HepG2 (cell line): ENCODE measurements at regions not wholly inside any gene's neighbourhood (a gene's known extent, or its start where the extent isn't known, plus 50 kb on each side); places are given as distances from the start of the nearest gene placed in this dataset.

Experiments used
- ATAC-seq: fragments of 200-7000 bp; cut with Tn5 transposase; 3 replicates; pipeline ENCODE4 v1.9.1; 2020; ENCODE audit warnings: mild to moderate bottlenecking, moderate library complexity
- BruUV-seq: library from RNA; stranded (reverse); fragments of 400-500 nt; replicated peaks from 2 replicates; lab custom pipeline; 2021; lab: Mats Ljungman, UMichigan
- CTCF ChIA-PET: fragments of 300-600 bp; formaldehyde crosslinking; extraction: SDS; loops from one replicate; lab custom pipeline; 2021; ENCODE audit warnings: low total read pairs, inconsistent platforms, low intra/inter-chr PET ratio; lab: Yijun Ruan, JAX
- POLR2A ChIA-PET: fragments of 350-600 bp; sonication (Branson Sonifier 250); formaldehyde crosslinking; loops from one replicate; lab custom pipeline; 2020; ENCODE audit warnings: antibody characterized with exemption, inconsistent platforms; lab: Yijun Ruan, JAX
- DNase-seq: peaks from one replicate; pipeline ENCODE4 v3.0.0-alpha.2; 2015; ENCODE audit warnings: low spot score
- FAIRE-seq: peaks from 3 replicates; lab custom pipeline; 2011; peaks lifted over from hg19 to GRCh38; lab: Jason Lieb, UNC
- H2AFZ ChIP-seq: one replicate; pipeline ENCODE4 v1.6.1; 2011; ENCODE audit warnings: low read length, inconsistent platforms
- H3K27ac ChIP-seq: fragments of 300-600 bp; 3 replicates; pipeline ENCODE4 v1.8.0; 2011; ENCODE audit warnings: mixed run types, mild to moderate bottlenecking, mixed read lengths, low read length, inconsistent platforms; ENCODE audit not compliant: insufficient read depth; ENCODE audit errors: extremely low read length
- H3K27me3 ChIP-seq, 2 experiments: fragments of 200-600 bp in 1 of 2; 2 replicates in 1 of 2; 3 replicates in 1 of 2; pipeline versions ENCODE4 v1.6.0 to v1.8.0; 2011; ENCODE audit warnings: low read length in 2 of 2, mild to moderate bottlenecking in 2 of 2, moderate library complexity in 2 of 2, inconsistent platforms in 1 of 2; ENCODE audit not compliant: insufficient read depth in 2 of 2, control insufficient read depth in 1 of 2
- H3K36me3 ChIP-seq, 2 experiments: fragments of 200-600 bp in 1 of 2; replicated peaks in 1 of 2; 2 replicates in 1 of 2; 3 replicates in 1 of 2; pipeline versions ENCODE4 v1.5.1 to v1.8.0; 2011; ENCODE audit warnings: low read length in 2 of 2, inconsistent platforms in 1 of 2; ENCODE audit not compliant: insufficient read depth in 2 of 2, control insufficient read depth in 1 of 2
- H3K4me1 ChIP-seq: 2 replicates; pipeline ENCODE4 v1.5.1; 2012; ENCODE audit warnings: low read length, inconsistent platforms; ENCODE audit not compliant: insufficient read depth
- H3K4me2 ChIP-seq: 2 replicates; pipeline ENCODE4 v1.6.0; 2011; ENCODE audit warnings: low read depth, low read length, inconsistent platforms
- H3K4me3 ChIP-seq, 3 experiments: fragments of 200-600 bp in 1 of 3; sonication (generic), shearing (Covaris generic) in 1 of 3; replicated peaks in 1 of 3; 2 replicates each; pipeline ENCODE4 v1.5.1; 2011 to 2016; ENCODE audit warnings: low read length in 3 of 3, inconsistent platforms in 2 of 3, low read depth in 2 of 3, mild to moderate bottlenecking in 2 of 3, control low read depth in 1 of 3, mixed read lengths in 1 of 3; ENCODE audit not compliant: insufficient read depth in 1 of 3
- H3K79me2 ChIP-seq: one replicate; pipeline ENCODE4 v1.6.1; 2011; ENCODE audit warnings: low read length, inconsistent platforms; ENCODE audit not compliant: insufficient read depth
- H3K9ac ChIP-seq: 2 replicates; pipeline ENCODE4 v1.6.0; 2011; ENCODE audit warnings: mild to moderate bottlenecking, low read depth, low read length, inconsistent platforms; ENCODE audit not compliant: insufficient read depth
- H3K9me3 ChIP-seq: 2 replicates; pipeline ENCODE4 v1.5.1; 2012; ENCODE audit warnings: mild to moderate bottlenecking, low read length
- H4K20me1 ChIP-seq: 2 replicates; pipeline ENCODE4 v1.6.0; 2011; ENCODE audit warnings: inconsistent platforms, mild to moderate bottlenecking, low read length, moderate library complexity; ENCODE audit not compliant: insufficient read depth
- BRD4 ChIP-seq: sonication (generic); formaldehyde crosslinking; IDR thresholded peaks from 2 replicates; pipeline ENCODE4 v1.4.0; 2020; ENCODE audit warnings: missing genetic modification reagents
- CHCHD3 ChIP-seq: sonication (generic); formaldehyde crosslinking; IDR thresholded peaks from 2 replicates; pipeline ENCODE4 v1.8.0; 2022; ENCODE audit warnings: mild to moderate bottlenecking, missing genetic modification reagents, moderate library complexity
- KLF11 ChIP-seq: IDR thresholded peaks from 2 replicates; pipeline ENCODE4 v1.6.1; 2016; ENCODE audit warnings: missing compliant biosample characterization
- PITX1 ChIP-seq: sonication (generic); formaldehyde crosslinking; IDR thresholded peaks from 2 replicates; pipeline ENCODE4 v1.5.1; 2020; ENCODE audit warnings: mild to moderate bottlenecking, missing genetic modification reagents
- RAD21 ChIP-seq: fragments of 450-650 bp; formaldehyde crosslinking; IDR thresholded peaks from 2 replicates; pipeline ENCODE4 v1.5.0; 2020; ENCODE audit warnings: mild to moderate bottlenecking
- TBL1XR1 ChIP-seq: fragments of 150-350 bp; IDR thresholded peaks from 2 replicates; pipeline ENCODE4 v1.6.1; 2014; ENCODE audit warnings: borderline replicate concordance, low read length; ENCODE audit not compliant: partially characterized antibody
- THYN1 ChIP-seq: sonication (generic); formaldehyde crosslinking; IDR thresholded peaks from 2 replicates; pipeline ENCODE4 v1.8.1; 2023; ENCODE audit warnings: low read depth, mild to moderate bottlenecking, moderate library complexity, missing genetic modification reagents, borderline replicate concordance
- TSC22D2 ChIP-seq: sonication (generic); formaldehyde crosslinking; IDR thresholded peaks from 2 replicates; pipeline ENCODE4 v1.5.1; 2020; ENCODE audit warnings: missing genetic modification reagents, mild to moderate bottlenecking, borderline replicate concordance
- ZBTB3 ChIP-seq: sonication (generic); formaldehyde crosslinking; IDR thresholded peaks from 2 replicates; pipeline ENCODE4 v1.4.0; 2020; ENCODE audit warnings: low read depth, mild to moderate bottlenecking, moderate library complexity, missing genetic modification reagents, borderline replicate concordance
- ZBTB7A ChIP-seq: sonication (generic); formaldehyde crosslinking; IDR thresholded peaks from 2 replicates; pipeline ENCODE4 v1.8.0; 2022; ENCODE audit warnings: mild to moderate bottlenecking, missing genetic modification reagents
- ZFP62 ChIP-seq: sonication (generic); formaldehyde crosslinking; IDR thresholded peaks from 2 replicates; pipeline ENCODE4 v1.4.0; 2020; ENCODE audit warnings: missing genetic modification reagents
- ZFYVE20 ChIP-seq: sonication (generic); formaldehyde crosslinking; IDR thresholded peaks from 2 replicates; pipeline ENCODE4 v1.8.0; 2023; ENCODE audit warnings: low read depth, mild to moderate bottlenecking, moderate library complexity, missing genetic modification reagents, borderline replicate concordance
- ZNF180 ChIP-seq: sonication (generic); formaldehyde crosslinking; IDR thresholded peaks from 2 replicates; pipeline ENCODE4 v1.4.0; 2020; ENCODE audit warnings: low read depth, missing genetic modification reagents, borderline replicate concordance
- ZNF629 ChIP-seq: sonication (generic); formaldehyde crosslinking; conservative IDR thresholded peaks from 2 replicates; pipeline ENCODE4 v1.5.0; 2020; ENCODE audit warnings: missing genetic modification reagents
- ZNF674 ChIP-seq: sonication (generic); formaldehyde crosslinking; IDR thresholded peaks from 2 replicates; pipeline ENCODE4 v1.5.0; 2020; ENCODE audit warnings: low read depth, mild to moderate bottlenecking, missing genetic modification reagents
- WGBS: methylation state at CpG from one replicate; pipeline ENCODE4 v1.1.6; 2017; ENCODE audit warnings: low lambda C conversion rate; 5-methylcytosine and 5-hydroxymethylcytosine counted together
- in situ Hi-C: cut with HindIII; loops from 2 replicates; pipeline ENCODE4 v1.10.0; 2017; ENCODE audit warnings: low pct_unique_long_range_greater_than_20kb; ENCODE audit not compliant: extremely low pct_ligation_motif_present
- intact Hi-C: fragments of 100-400 bp; cut with micrococcal nuclease; formaldehyde crosslinking; loops from one replicate; pipeline ENCODE4 v1.10.0; 2022; ENCODE audit not compliant: unreplicated experiment
- TF ChIP-seq, protein P1 (sequence below): sonication (generic); formaldehyde crosslinking; IDR thresholded peaks from 2 replicates; pipeline ENCODE4 v1.4.0; 2020; ENCODE audit warnings: missing genetic modification reagents; ENCODE audit errors: not compliant biosample characterization
- TF ChIP-seq, protein P2 (sequence below): sonication (generic); formaldehyde crosslinking; IDR thresholded peaks from 2 replicates; pipeline ENCODE4 v1.4.0; 2020; ENCODE audit warnings: mild to moderate bottlenecking, low read depth, missing genetic modification reagents

DNA sequence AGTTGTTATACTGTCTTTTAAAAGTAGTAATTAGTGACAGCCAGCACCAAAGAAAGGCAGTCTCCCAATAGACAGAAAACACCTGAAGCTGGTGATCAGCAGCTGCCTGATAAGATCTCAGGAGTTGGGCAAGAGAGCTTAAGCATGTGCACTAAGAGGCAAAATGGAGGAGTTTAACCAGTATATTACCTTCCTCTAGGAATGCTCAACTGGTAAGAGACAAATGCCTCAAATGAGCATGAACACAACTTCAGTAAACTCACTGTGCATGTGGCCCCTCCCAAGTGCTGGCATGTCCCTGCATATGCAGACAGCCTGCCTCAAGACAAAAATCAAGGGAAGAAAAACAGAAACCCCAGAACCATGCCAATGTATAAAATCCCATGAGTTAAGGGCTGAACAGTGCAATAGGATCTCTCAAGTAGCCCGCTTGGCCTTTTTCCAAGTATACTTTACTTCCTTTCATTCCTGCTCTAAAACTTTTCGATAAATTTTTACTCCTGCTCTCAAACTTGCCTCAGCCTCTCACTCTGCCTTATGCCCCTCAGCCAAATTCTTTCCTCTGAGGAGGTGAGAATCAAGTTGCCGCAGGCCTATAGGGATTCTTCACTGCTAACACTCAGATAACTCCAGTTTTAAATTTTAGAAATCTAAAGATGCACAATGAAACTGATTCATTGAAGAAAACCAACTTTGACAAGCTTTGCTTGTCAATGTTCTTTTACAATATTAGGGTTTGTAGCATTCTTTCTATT lies 724.8 kb upstream of the RIOK2 start:
- H3K4me3 ChIP-seq: no peak overlapping the region
- no peak overlapping the region for H3K4me2 ChIP-seq
- WGBS: 2% methylated on average over 3 of the region's 3 CpGs
- no peak overlapping the region for H3K9ac ChIP-seq
- BruUV-seq: no TSS peak
- TF ChIP-seq ZBTB3 (CRISPR knock-in tag): no peak
- in situ Hi-C loops (no loop called here), intact Hi-C loops (no loop called here)
- no peaks in the 10 kb centered on the region for H3K27me3 ChIP-seq
- DNase-seq: no peak
- no peak for FAIRE-seq
- H3K4me1 ChIP-seq: no peaks in the 10 kb centered on the region
- ChIA-PET POLR2A (no interaction called here), CTCF (no interaction called here)
- no peak overlapping the region for H2AFZ ChIP-seq
- H3K36me3 ChIP-seq: no peaks in the 10 kb centered on the region
- H3K27ac ChIP-seq: no peak overlapping the region
- peaks cover 48% of the 10 kb centered on the region for H3K9me3 ChIP-seq
- no peaks in the 10 kb centered on the region for H4K20me1 ChIP-seq
- no peaks in the 10 kb centered on the region for H3K79me2 ChIP-seq
- ATAC-seq: no peak

DNA sequence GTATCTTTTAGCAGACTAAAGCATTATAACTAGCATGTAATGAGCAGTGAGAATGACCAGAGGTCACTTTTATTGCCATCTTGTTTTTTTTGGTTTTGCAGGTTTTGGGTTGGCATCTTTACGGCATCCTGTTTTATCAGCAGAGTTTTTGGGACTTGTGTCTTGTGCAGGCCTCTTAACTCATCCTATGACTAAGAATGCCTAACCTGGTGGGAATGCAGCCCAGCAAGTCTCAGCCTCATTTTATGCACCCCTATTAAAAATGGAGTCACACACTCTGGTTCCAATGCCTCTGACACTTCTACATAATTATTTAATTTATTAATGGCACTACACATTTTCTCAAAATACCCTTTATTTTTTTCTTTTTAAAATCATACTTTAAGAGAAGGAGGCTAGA lies 726.5 kb upstream of the RIOK2 start:
- WGBS: 7% methylated on average over 1 of the region's 1 CpG
- intact Hi-C loops (no loop called here), in situ Hi-C loops (no loop called here)
- no peak overlapping the region for H3K27ac ChIP-seq
- DNase-seq (no peak), FAIRE-seq (no peak), ATAC-seq (no peak)
- no peaks in the 10 kb centered on the region for H4K20me1 ChIP-seq
- no peaks in the 10 kb centered on the region for H3K36me3 ChIP-seq
- CTCF ChIA-PET: no interaction called here
- H3K9ac ChIP-seq: no peak overlapping the region
- H3K4me1 ChIP-seq: no peaks in the 10 kb centered on the region
- H3K27me3 ChIP-seq: no peaks in the 10 kb centered on the region
- H3K79me2 ChIP-seq: no peaks in the 10 kb centered on the region
- H3K4me2 ChIP-seq: no peak overlapping the region
- H3K4me3 ChIP-seq: no peak overlapping the region
- POLR2A ChIA-PET: no interaction called here
- no peak overlapping the region for H2AFZ ChIP-seq
- no TSS peak for BruUV-seq
- H3K9me3 ChIP-seq: peaks cover 31% of the 10 kb centered on the region
- TF ChIP-seq TSC22D2 (CRISPR knock-in tag): no peak
- TF ChIP-seq RAD21 (CRISPR knock-in tag): no peak
- no peak for TF ChIP-seq CHCHD3 (CRISPR knock-in tag)
- TF ChIP-seq, protein P1, sequence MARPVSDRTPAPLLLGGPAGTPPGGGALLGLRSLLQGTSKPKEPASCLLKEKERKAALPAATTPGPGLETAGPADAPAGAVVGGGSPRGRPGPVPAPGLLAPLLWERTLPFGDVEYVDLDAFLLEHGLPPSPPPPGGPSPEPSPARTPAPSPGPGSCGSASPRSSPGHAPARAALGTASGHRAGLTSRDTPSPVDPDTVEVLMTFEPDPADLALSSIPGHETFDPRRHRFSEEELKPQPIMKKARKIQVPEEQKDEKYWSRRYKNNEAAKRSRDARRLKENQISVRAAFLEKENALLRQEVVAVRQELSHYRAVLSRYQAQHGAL (CRISPR knock-in tag): no peak
- TF ChIP-seq PITX1 (CRISPR knock-in tag): no peak
- no peak for TF ChIP-seq KLF11
- no peak for TF ChIP-seq BRD4 (CRISPR knock-in tag)
- no peak for TF ChIP-seq ZFYVE20 (CRISPR knock-in tag)
- no peak for TF ChIP-seq ZNF674 (CRISPR knock-in tag)
- TF ChIP-seq THYN1 (CRISPR knock-in tag): no peak
- no peak for TF ChIP-seq TBL1XR1
- TF ChIP-seq ZFP62 (CRISPR knock-in tag): no peak
- TF ChIP-seq ZNF629 (CRISPR knock-in tag): no peak
- no peak for TF ChIP-seq ZBTB7A (CRISPR knock-in tag)
- TF ChIP-seq ZNF180 (CRISPR knock-in tag): no peak
- TF ChIP-seq, protein P2, sequence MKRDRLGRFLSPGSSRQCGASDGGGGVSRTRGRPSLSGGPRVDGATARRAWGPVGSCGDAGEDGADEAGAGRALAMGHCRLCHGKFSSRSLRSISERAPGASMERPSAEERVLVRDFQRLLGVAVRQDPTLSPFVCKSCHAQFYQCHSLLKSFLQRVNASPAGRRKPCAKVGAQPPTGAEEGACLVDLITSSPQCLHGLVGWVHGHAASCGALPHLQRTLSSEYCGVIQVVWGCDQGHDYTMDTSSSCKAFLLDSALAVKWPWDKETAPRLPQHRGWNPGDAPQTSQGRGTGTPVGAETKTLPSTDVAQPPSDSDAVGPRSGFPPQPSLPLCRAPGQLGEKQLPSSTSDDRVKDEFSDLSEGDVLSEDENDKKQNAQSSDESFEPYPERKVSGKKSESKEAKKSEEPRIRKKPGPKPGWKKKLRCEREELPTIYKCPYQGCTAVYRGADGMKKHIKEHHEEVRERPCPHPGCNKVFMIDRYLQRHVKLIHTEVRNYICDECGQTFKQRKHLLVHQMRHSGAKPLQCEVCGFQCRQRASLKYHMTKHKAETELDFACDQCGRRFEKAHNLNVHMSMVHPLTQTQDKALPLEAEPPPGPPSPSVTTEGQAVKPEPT (CRISPR knock-in tag): no peak
